DOHH2 (cell line): ENCODE measurements at regions not wholly inside any gene's neighbourhood (a gene's known extent, or its start where the extent isn't known, plus 50 kb on each side); places are given as distances from the start of the nearest gene placed in this dataset.

ENCODE experiments used
- H3F3A ChIP-seq: fragments of 200-600 bp; sonication (generic), shearing (Covaris generic); 2 replicates; pipeline ENCODE4 v1.6.0; 2016; ENCODE audit warnings: antibody characterized with exemption, mild to moderate bottlenecking; ENCODE audit not compliant: control insufficient read depth, insufficient read depth
- H3K27ac ChIP-seq: fragments of 200-600 bp; sonication (generic); 2 replicates; pipeline ENCODE4 v1.5.1; 2014; ENCODE audit warnings: low read depth, mild to moderate bottlenecking, low read length, moderate library complexity
- H3K27me3 ChIP-seq: fragments of 200-600 bp; sonication (generic); 2 replicates; pipeline ENCODE4 v1.6.1; 2014; ENCODE audit warnings: mild to moderate bottlenecking, low read length, mixed read lengths; ENCODE audit not compliant: control insufficient read depth
- H3K36me3 ChIP-seq: fragments of 200-600 bp; sonication (generic); 2 replicates; pipeline ENCODE4 v1.6.1; 2014; ENCODE audit warnings: mild to moderate bottlenecking, low read length, moderate library complexity, mixed read lengths; ENCODE audit not compliant: control insufficient read depth
- H3K4me1 ChIP-seq: fragments of 200-600 bp; sonication (generic); 2 replicates; pipeline ENCODE4 v1.6.1; 2014; ENCODE audit warnings: mild to moderate bottlenecking, low read length, mixed read lengths; ENCODE audit not compliant: control insufficient read depth
- H3K4me2 ChIP-seq: fragments of 200-600 bp; sonication (generic); 2 replicates; pipeline ENCODE4 v1.6.0; 2014; ENCODE audit warnings: mild to moderate bottlenecking, low read length, moderate library complexity
- H3K4me3 ChIP-seq: fragments of 200-600 bp; sonication (generic); 2 replicates; pipeline ENCODE4 v1.5.1; 2014; ENCODE audit warnings: mild to moderate bottlenecking, low read length, mixed read lengths
- H3K79me2 ChIP-seq: fragments of 200-600 bp; sonication (generic); 2 replicates; pipeline ENCODE4 v1.6.1; 2014; ENCODE audit warnings: mild to moderate bottlenecking, low read length, mixed read lengths; ENCODE audit not compliant: control insufficient read depth
- H3K9me2 ChIP-seq: fragments of 200-600 bp; sonication (generic); replicated peaks from 2 replicates; pipeline ENCODE4 v1.6.1; 2014; ENCODE audit warnings: mild to moderate bottlenecking, low read length, mixed read lengths; ENCODE audit not compliant: control insufficient read depth
- H3K9me3 ChIP-seq: fragments of 200-600 bp; sonication (generic); 2 replicates; pipeline ENCODE4 v1.6.1; 2014; ENCODE audit warnings: antibody characterized with exemption, low read length, mixed read lengths; ENCODE audit not compliant: control insufficient read depth, insufficient read depth
- H4K20me1 ChIP-seq: fragments of 200-600 bp; sonication (generic); 2 replicates; pipeline ENCODE4 v1.6.0; 2014; ENCODE audit warnings: low read depth, mild to moderate bottlenecking, antibody characterized with exemption, low read length, moderate library complexity; ENCODE audit not compliant: control insufficient read depth, insufficient read depth
- EZH2phosphoT487 ChIP-seq: fragments of 200-600 bp; sonication (generic); IDR thresholded peaks from 2 replicates; pipeline ENCODE4 v1.6.1; 2017; ENCODE audit warnings: borderline replicate concordance, mild to moderate bottlenecking, antibody characterized with exemption, low read length, moderate library complexity, mixed read lengths
- TF ChIP-seq, protein P1 (sequence below): fragments of 200-600 bp; sonication (generic); IDR thresholded peaks from one replicate; pipeline ENCODE4 v1.5.1; 2014; ENCODE audit warnings: antibody characterized with exemption, mild to moderate bottlenecking, low read depth, low read length; ENCODE audit not compliant: poor library complexity, severe bottlenecking

DNA sequence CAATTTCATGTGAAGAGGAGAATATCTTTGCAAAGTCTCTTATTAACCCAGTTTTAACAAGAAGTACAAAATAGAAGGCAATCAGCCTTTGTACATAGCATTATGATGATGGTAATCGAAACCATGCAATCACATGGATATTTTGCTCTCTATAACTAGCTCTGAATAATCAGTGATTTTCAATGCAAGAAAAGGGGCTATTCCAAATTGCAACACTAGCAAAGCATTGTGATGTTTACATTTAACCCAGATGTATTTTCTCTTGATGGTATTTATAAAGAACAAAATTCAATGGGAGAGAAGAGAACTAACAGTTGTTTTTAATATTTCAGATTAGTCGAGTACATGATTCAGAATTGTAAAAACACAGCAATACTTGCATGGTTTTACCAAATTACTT is 437.5 kb upstream of the DMAC1 start:
- Histone ChIP-seq H3K27me3 (no peaks in the 10 kb centered on the region), H3K4me1 (no peaks in the 10 kb centered on the region), H3F3A (no peaks in the 10 kb centered on the region), H3K9me3 (no peaks in the 10 kb centered on the region), H3K27ac (no peak overlapping the region), H4K20me1 (no peaks in the 10 kb centered on the region), H3K79me2 (no peaks in the 10 kb centered on the region), H3K9me2 (no peaks in the 10 kb centered on the region), H3K4me2 (no peak overlapping the region), H3K4me3 (no peak overlapping the region), H3K36me3 (no peaks in the 10 kb centered on the region)
- TF ChIP-seq, protein P1, sequence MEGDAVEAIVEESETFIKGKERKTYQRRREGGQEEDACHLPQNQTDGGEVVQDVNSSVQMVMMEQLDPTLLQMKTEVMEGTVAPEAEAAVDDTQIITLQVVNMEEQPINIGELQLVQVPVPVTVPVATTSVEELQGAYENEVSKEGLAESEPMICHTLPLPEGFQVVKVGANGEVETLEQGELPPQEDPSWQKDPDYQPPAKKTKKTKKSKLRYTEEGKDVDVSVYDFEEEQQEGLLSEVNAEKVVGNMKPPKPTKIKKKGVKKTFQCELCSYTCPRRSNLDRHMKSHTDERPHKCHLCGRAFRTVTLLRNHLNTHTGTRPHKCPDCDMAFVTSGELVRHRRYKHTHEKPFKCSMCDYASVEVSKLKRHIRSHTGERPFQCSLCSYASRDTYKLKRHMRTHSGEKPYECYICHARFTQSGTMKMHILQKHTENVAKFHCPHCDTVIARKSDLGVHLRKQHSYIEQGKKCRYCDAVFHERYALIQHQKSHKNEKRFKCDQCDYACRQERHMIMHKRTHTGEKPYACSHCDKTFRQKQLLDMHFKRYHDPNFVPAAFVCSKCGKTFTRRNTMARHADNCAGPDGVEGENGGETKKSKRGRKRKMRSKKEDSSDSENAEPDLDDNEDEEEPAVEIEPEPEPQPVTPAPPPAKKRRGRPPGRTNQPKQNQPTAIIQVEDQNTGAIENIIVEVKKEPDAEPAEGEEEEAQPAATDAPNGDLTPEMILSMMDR = no peak
- TF ChIP-seq EZH2phosphoT487 = no peak

DNA sequence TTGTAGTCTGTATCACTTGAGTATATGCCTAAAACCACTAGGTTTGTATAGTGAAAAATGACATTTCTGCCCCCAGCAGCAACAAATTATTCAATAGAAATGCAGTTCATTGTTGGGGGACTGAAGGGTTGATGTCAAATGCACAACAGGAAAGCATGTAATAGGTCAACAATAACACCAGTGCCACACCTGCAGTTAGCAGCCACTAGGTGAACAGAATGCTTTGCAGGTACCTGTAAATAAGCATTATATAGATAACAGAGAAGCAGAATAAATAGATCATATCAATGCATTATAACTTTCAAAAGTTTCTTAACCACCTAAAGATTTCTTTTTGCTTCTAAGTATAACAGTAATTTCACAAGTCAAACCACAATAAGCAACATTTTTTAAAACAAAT is 435.9 kb upstream of the DMAC1 start:
- H3K9me3 ChIP-seq = no peaks in the 10 kb centered on the region
- no peaks in the 10 kb centered on the region for H3F3A ChIP-seq
- no peaks in the 10 kb centered on the region for H3K4me1 ChIP-seq
- no peaks in the 10 kb centered on the region for H3K36me3 ChIP-seq
- no peaks in the 10 kb centered on the region for H3K27me3 ChIP-seq
- no peaks in the 10 kb centered on the region for H4K20me1 ChIP-seq
- no peak overlapping the region for H3K4me3 ChIP-seq
- no peak overlapping the region for H3K27ac ChIP-seq
- H3K9me2 ChIP-seq = no peaks in the 10 kb centered on the region
- TF ChIP-seq EZH2phosphoT487 = no peak
- TF ChIP-seq, protein P1 = no peak
- no peak overlapping the region for H3K4me2 ChIP-seq
- no peaks in the 10 kb centered on the region for H3K79me2 ChIP-seq

DNA sequence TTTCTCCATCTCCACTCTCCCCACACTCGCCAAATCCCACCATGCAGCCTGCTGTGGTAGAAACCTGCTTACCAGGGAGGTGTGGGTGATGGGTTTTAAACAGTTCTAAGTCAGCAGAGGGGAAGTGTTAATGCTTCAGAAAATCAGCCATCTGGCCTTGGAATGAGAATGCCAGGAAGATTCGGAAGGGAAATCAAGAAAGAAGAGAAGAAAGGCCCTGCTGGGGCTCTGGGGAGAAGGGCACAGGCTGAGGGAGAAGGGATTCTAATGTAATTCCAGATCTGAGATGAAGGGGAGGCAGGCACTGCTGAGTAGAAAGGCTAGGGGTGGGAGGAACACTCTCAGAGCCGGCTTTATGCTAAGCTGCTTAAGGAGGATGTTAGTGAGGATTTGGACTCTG is 434.7 kb upstream of the DMAC1 start:
- no peak overlapping the region for H3K27ac ChIP-seq
- TF ChIP-seq, protein P1 = no peak
- no peak for TF ChIP-seq EZH2phosphoT487
- no peaks in the 10 kb centered on the region for H3K79me2 ChIP-seq
- no peaks in the 10 kb centered on the region for H3K27me3 ChIP-seq
- H3K9me2 ChIP-seq = no peaks in the 10 kb centered on the region
- H4K20me1 ChIP-seq = no peaks in the 10 kb centered on the region
- H3K4me1 ChIP-seq = no peaks in the 10 kb centered on the region
- no peak overlapping the region for H3K4me3 ChIP-seq
- H3F3A ChIP-seq = no peaks in the 10 kb centered on the region
- H3K4me2 ChIP-seq = no peak overlapping the region
- H3K9me3 ChIP-seq = no peaks in the 10 kb centered on the region
- no peaks in the 10 kb centered on the region for H3K36me3 ChIP-seq

DNA sequence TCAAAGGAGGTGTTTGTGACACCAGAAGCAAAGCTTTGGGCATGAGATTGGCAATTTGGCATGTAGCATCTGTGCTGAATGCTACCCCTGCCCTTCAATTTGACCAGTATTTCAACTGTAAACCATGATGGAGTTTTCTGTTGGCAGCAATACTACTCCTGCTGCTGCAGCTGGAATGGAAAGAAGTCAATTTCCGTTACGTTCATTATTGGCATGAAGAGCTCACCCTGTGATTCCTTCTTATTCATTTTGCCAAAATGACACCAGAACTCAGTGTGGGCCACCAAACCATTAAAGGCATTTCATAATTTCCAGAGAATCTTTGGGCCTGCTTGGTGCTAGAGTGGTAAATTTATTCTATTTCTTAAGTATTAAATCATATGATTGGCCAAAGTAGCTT is 433.1 kb upstream of the DMAC1 start:
- H3K27ac ChIP-seq = no peak overlapping the region
- H3K79me2 ChIP-seq = no peaks in the 10 kb centered on the region
- H3K9me2 ChIP-seq = no peaks in the 10 kb centered on the region
- no peaks in the 10 kb centered on the region for H3K27me3 ChIP-seq
- no peaks in the 10 kb centered on the region for H3K4me1 ChIP-seq
- no peaks in the 10 kb centered on the region for H3K36me3 ChIP-seq
- no peak for TF ChIP-seq EZH2phosphoT487
- TF ChIP-seq, protein P1 = no peak
- no peaks in the 10 kb centered on the region for H3K9me3 ChIP-seq
- no peak overlapping the region for H3K4me3 ChIP-seq
- no peaks in the 10 kb centered on the region for H4K20me1 ChIP-seq
- H3F3A ChIP-seq = no peaks in the 10 kb centered on the region
- no peak overlapping the region for H3K4me2 ChIP-seq
